H9 (cell line): ENCODE measurements at regions not wholly inside any gene's neighbourhood (a gene's known extent, or its start where the extent isn't known, plus 50 kb on each side); places are given as distances from the start of the nearest gene placed in this dataset.

ENCODE experiments used
- DNase-seq: peaks from one replicate; pipeline ENCODE4 v3.0.0-alpha.2; 2017
- H2AFZ ChIP-seq: one replicate; pipeline ENCODE4 v1.6.1; 2013; ENCODE audit warnings: mild to moderate bottlenecking, low read length, control low read depth, moderate library complexity
- H2AK5ac ChIP-seq: 2 replicates; pipeline ENCODE4 v1.6.1; 2013; ENCODE audit warnings: low read length, control low read depth, mixed read lengths; ENCODE audit not compliant: insufficient read length
- H2BK120ac ChIP-seq: one replicate; pipeline ENCODE4 v1.6.1; 2013; ENCODE audit warnings: low read depth, mild to moderate bottlenecking, low read length, control low read depth, inconsistent platforms; ENCODE audit not compliant: poor library complexity, severe bottlenecking
- H2BK12ac ChIP-seq: 2 replicates; pipeline ENCODE4 v1.6.1; 2013; ENCODE audit warnings: low read length, control low read depth, mixed read lengths, low read depth; ENCODE audit not compliant: insufficient read length
- H2BK15ac ChIP-seq: 2 replicates; pipeline ENCODE4 v1.6.1; 2013; ENCODE audit warnings: low read depth, low read length, control low read depth
- H2BK20ac ChIP-seq: one replicate; pipeline ENCODE4 v1.6.1; 2013; ENCODE audit warnings: low read depth, mild to moderate bottlenecking, low read length, control low read depth, inconsistent platforms; ENCODE audit not compliant: poor library complexity, severe bottlenecking
- H2BK5ac ChIP-seq: 2 replicates; pipeline ENCODE4 v1.6.1; 2013; ENCODE audit warnings: low read length, control low read depth, mixed read lengths; ENCODE audit not compliant: insufficient read length
- H3K14ac ChIP-seq: 2 replicates; pipeline ENCODE4 v1.6.1; 2013; ENCODE audit warnings: low read length, control low read depth; ENCODE audit not compliant: insufficient read depth
- H3K18ac ChIP-seq: 2 replicates; pipeline ENCODE4 v1.6.1; 2013; ENCODE audit warnings: low read depth, mild to moderate bottlenecking, mixed read lengths, low read length, control low read depth; ENCODE audit not compliant: insufficient read length
- H3K23ac ChIP-seq: 2 replicates; pipeline ENCODE4 v1.6.1; 2013; ENCODE audit warnings: low read length, control low read depth, mixed read lengths, low read depth; ENCODE audit not compliant: insufficient read length
- H3K23me2 ChIP-seq: 2 replicates; pipeline ENCODE4 v1.6.1; 2013; ENCODE audit warnings: low read depth, mild to moderate bottlenecking, mixed read lengths, low read length, control low read depth; ENCODE audit not compliant: insufficient read length, poor library complexity, severe bottlenecking
- H3K27ac ChIP-seq: 2 replicates; pipeline ENCODE4 v1.5.1; 2013; ENCODE audit warnings: low read length, control low read depth, mixed read lengths, low read depth; ENCODE audit not compliant: insufficient read length
- H3K27me3 ChIP-seq: 2 replicates; pipeline ENCODE4 v1.6.1; 2013; ENCODE audit warnings: low read length, control low read depth, inconsistent platforms; ENCODE audit not compliant: insufficient read depth
- H3K4ac ChIP-seq: 2 replicates; pipeline ENCODE4 v1.6.1; 2013; ENCODE audit warnings: low read depth, mild to moderate bottlenecking, control low read depth, inconsistent platforms, low read length, moderate library complexity
- H3K4me1 ChIP-seq: 2 replicates; pipeline ENCODE4 v1.6.1; 2013; ENCODE audit warnings: low read length, control low read depth, inconsistent platforms; ENCODE audit not compliant: insufficient read depth
- H3K4me2 ChIP-seq: 2 replicates; pipeline ENCODE4 v1.6.1; 2013; ENCODE audit warnings: low read length, control low read depth, mixed read lengths; ENCODE audit not compliant: insufficient read length, insufficient read depth
- H3K56ac ChIP-seq: 2 replicates; pipeline ENCODE4 v1.6.1; 2013; ENCODE audit warnings: low read depth, mild to moderate bottlenecking, mixed read lengths, low read length, control low read depth; ENCODE audit not compliant: insufficient read length
- H3K79me1 ChIP-seq: 2 replicates; pipeline ENCODE4 v1.6.1; 2013; ENCODE audit warnings: low read depth, mild to moderate bottlenecking, moderate library complexity, low read length, control low read depth, inconsistent platforms; ENCODE audit not compliant: insufficient read depth, poor library complexity, severe bottlenecking
- H3K79me2 ChIP-seq: 2 replicates; pipeline ENCODE4 v1.6.1; 2013; ENCODE audit warnings: low read length, control low read depth, inconsistent platforms; ENCODE audit not compliant: insufficient read depth
- H3K9ac ChIP-seq: 2 replicates; pipeline ENCODE4 v1.6.1; 2013; ENCODE audit warnings: low read length, control low read depth, mixed read lengths; ENCODE audit not compliant: insufficient read length; ENCODE audit errors: extremely low read depth
- H3K9me3 ChIP-seq: one replicate; pipeline ENCODE4 v1.6.1; 2013; ENCODE audit warnings: low read depth, low read length, inconsistent platforms; ENCODE audit not compliant: control insufficient read depth
- H3T11ph ChIP-seq: one replicate; pipeline ENCODE4 v1.6.1; 2013; ENCODE audit warnings: mild to moderate bottlenecking, low read length, control low read depth, inconsistent platforms
- H4K20me1 ChIP-seq: one replicate; pipeline ENCODE4 v1.6.1; 2013; ENCODE audit not compliant: control insufficient read depth, insufficient read length, insufficient read depth
- H4K5ac ChIP-seq: 2 replicates; pipeline ENCODE4 v1.6.1; 2013; ENCODE audit warnings: low read depth, mild to moderate bottlenecking, mixed read lengths, low read length, control low read depth; ENCODE audit not compliant: insufficient read length
- H4K8ac ChIP-seq: replicated peaks from 2 replicates; pipeline ENCODE4 v1.6.1; 2013; ENCODE audit warnings: low read length, control low read depth, mixed read lengths, low read depth; ENCODE audit not compliant: insufficient read length
- H4K91ac ChIP-seq: 2 replicates; pipeline ENCODE4 v1.6.1; 2013; ENCODE audit warnings: low read depth, mild to moderate bottlenecking, moderate library complexity, mixed read lengths, low read length, control low read depth; ENCODE audit not compliant: insufficient read length
- H3K27ac Mint-ChIP-seq, 3 experiments: 2 replicates in 2 of 3; 3 replicates in 1 of 3; pipeline ENCODE4 v1.8.0; 2020 to 2021; ENCODE audit warnings: mixed read lengths in 3 of 3, mild to moderate bottlenecking in 1 of 3, moderate library complexity in 1 of 3
- H3K27me3 Mint-ChIP-seq: 2 replicates; pipeline ENCODE4 v1.8.0; 2021; ENCODE audit warnings: low read depth, mild to moderate bottlenecking, moderate library complexity, mixed read lengths
- H3K36me3 Mint-ChIP-seq, 3 experiments: 2 replicates in 2 of 3; 3 replicates in 1 of 3; pipeline ENCODE4 v1.8.0; 2020 to 2021; ENCODE audit warnings: low read depth in 3 of 3, mixed read lengths in 3 of 3; ENCODE audit not compliant: insufficient read depth in 1 of 3
- H3K4me1 Mint-ChIP-seq, 2 experiments: 2 replicates each; pipeline ENCODE4 v1.8.0; 2020; ENCODE audit warnings: mixed read lengths in 2 of 2
- H3K4me3 Mint-ChIP-seq, 2 experiments: 2 replicates in 1 of 2; 3 replicates in 1 of 2; pipeline ENCODE4 v1.8.0; 2020 to 2021; ENCODE audit warnings: mild to moderate bottlenecking in 2 of 2, mixed read lengths in 2 of 2, moderate library complexity in 1 of 2
- H3K9me3 Mint-ChIP-seq, 2 experiments: 2 replicates in 1 of 2; 3 replicates in 1 of 2; pipeline ENCODE4 v1.8.0; 2020; ENCODE audit warnings: mild to moderate bottlenecking in 2 of 2, mixed read lengths in 2 of 2, moderate library complexity in 1 of 2
- CTCF ChIP-seq: fragments of 200-600 bp; sonication (generic); conservative IDR thresholded peaks from 3 replicates; pipeline ENCODE4 v1.8.0; 2021; ENCODE audit warnings: antibody characterized with exemption, mild to moderate bottlenecking
- WGBS: extraction: QIAGEN DNeasy Blood & Tissue Kit; methylation state at CpG from one replicate; pipeline ENCODE4 v1.1.7; 2013; ENCODE audit warnings: missing lambda C conversion rate, low lambda C conversion rate, mixed read lengths; ENCODE audit not compliant: insufficient read length; ENCODE audit errors: extremely low coverage; 5-methylcytosine and 5-hydroxymethylcytosine counted together

- Histone ChIP-seq H2BK120ac (no peak overlapping the region), H3K23me2 (no peaks in the 10 kb centered on the region), H2AK5ac (no peak overlapping the region), H4K8ac (no peak overlapping the region), H3K4ac (no peak overlapping the region), H3K9ac (no peak overlapping the region), H4K20me1 (no peaks in the 10 kb centered on the region), H3K14ac (no peak overlapping the region), H2AFZ (no peak overlapping the region), H3K18ac (no peak overlapping the region), H3K23ac (no peak overlapping the region), H3K79me2 (no peaks in the 10 kb centered on the region), H2BK5ac (no peak overlapping the region), H3K79me1 (no peaks in the 10 kb centered on the region), H4K5ac (no peak overlapping the region), H3K56ac (no peak overlapping the region), H3K9me3 (no peaks in the 10 kb centered on the region), H3K27ac (no peak overlapping the region), H3K4me2 (no peak overlapping the region), H3K27me3 (no peaks in the 10 kb centered on the region), H3K4me1 (no peaks in the 10 kb centered on the region), H2BK15ac (no peak overlapping the region), H3T11ph (no peak overlapping the region), H2BK12ac (no peak overlapping the region), H2BK20ac (no peak overlapping the region), H4K91ac (no peak overlapping the region)
- no CpG with 5 or more reads among the region's 4 CpGs for WGBS
- Mint-ChIP-seq H3K9me3 (no peaks in the 10 kb centered on the region), H3K4me1 (0 out of 4 replicates have a peak, but pooled peaks cover 0 to 2% of the 10 kb centered on the region in 2 experiments), H3K27ac (no peak overlapping the region), H3K36me3 (no peaks in the 10 kb centered on the region; a peak in 2 of 7 replicates), H3K4me3 (no peak overlapping the region), H3K27me3 (peaks cover 2% of the 10 kb centered on the region; the same call in 1 of the 2 replicates)
- TF ChIP-seq CTCF = no peak
- DNase-seq = no peak
These were observed 177.7 kb upstream of the CDYL start for GRCh38 chr6:4598384-4598995.
